Activated CD4-positive, alpha-beta T cell treated with anti-CD3 and anti-CD28 coated beads for 36 hours (primary cell): ENCODE measurements at regions not wholly inside any gene's neighbourhood (a gene's known extent, or its start where the extent isn't known, plus 50 kb on each side); places are given as distances from the start of the nearest gene placed in this dataset.

ENCODE experiments used
- ATAC-seq: fragments of 200-7000 bp; cut with Tn5 transposase; one replicate; pipeline ENCODE4 v1.10.0; 2021; ENCODE audit warnings: mild to moderate bottlenecking, moderate library complexity
- CTCF ChIA-PET: fragments of 350-600 bp; sonication (Branson Sonifier 250); formaldehyde crosslinking; loops from one replicate; lab custom pipeline; 2021; ENCODE audit warnings: antibody characterized with exemption; lab: Charles Lee
- POLR2A ChIA-PET: fragments of 350-600 bp; sonication (Branson Sonifier 250); formaldehyde crosslinking; loops from one replicate; lab custom pipeline; 2021; ENCODE audit warnings: antibody characterized with exemption, inconsistent platforms; lab: Charles Lee
- DNase-seq: peaks from one replicate; pipeline ENCODE4 v3.0.0-alpha.2; 2020
- H3K27ac Mint-ChIP-seq: one replicate; pipeline ENCODE4 v1.8.0; 2021; ENCODE audit warnings: mixed read lengths
- H3K27me3 Mint-ChIP-seq: one replicate; pipeline ENCODE4 v1.8.0; 2021; ENCODE audit warnings: mixed read lengths
- H3K36me3 Mint-ChIP-seq: one replicate; pipeline ENCODE4 v1.8.0; 2021; ENCODE audit warnings: low read depth, mixed read lengths
- H3K4me1 Mint-ChIP-seq: one replicate; pipeline ENCODE4 v1.8.0; 2021; ENCODE audit warnings: mixed read lengths
- H3K4me3 Mint-ChIP-seq: one replicate; pipeline ENCODE4 v1.8.0; 2021; ENCODE audit warnings: mild to moderate bottlenecking, moderate library complexity, mixed read lengths
- H3K9me3 Mint-ChIP-seq: one replicate; pipeline ENCODE4 v1.8.0; 2021; ENCODE audit warnings: low read depth, mixed read lengths
- intact Hi-C, 2 experiments: fragments of 100-400 bp; cut with DNase I in 1 of 2; cut with micrococcal nuclease in 1 of 2; formaldehyde crosslinking; loops; one replicate each; pipeline versions ENCODE4 v1.14.2 to v1.15.1; 2022 to 2024; cut with DNase I, micrococcal nuclease

GRCh38 chr2:15881120-15881433, 59.3 kb upstream of the MYCN start:
- ChIA-PET POLR2A (no interaction called here), CTCF (no interaction called here)
- DNase-seq (no peak), ATAC-seq (no peak)
- intact Hi-C loops: no loop called here
- Mint-ChIP-seq H3K4me1 (no peaks in the 10 kb centered on the region), H3K27ac (no peak overlapping the region), H3K36me3 (no peaks in the 10 kb centered on the region), H3K4me3 (no peak overlapping the region), H3K27me3 (peaks cover 5% of the 10 kb centered on the region), H3K9me3 (peaks cover 2% of the 10 kb centered on the region)

DNA sequence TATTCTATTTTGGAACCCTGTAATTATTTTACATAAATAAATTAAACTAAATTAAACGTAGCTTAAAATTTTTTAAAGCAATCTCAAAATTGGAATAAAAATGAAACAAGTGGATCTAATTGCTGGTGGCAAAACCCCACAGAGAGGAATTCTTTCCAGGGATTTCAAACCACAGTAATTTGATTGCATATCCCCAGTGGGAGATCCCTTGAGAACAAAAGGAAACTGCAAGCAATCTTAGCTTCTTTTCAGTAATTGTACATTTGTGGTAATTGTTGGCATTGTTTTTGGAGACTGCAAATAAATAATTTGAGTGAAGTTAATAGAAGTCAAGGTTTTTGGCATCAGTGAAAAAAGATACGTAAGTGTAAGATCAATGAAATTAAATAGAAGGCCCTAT, 58.7 kb upstream of the MYCN start:
- Mint-ChIP-seq H3K36me3 (no peaks in the 10 kb centered on the region), H3K4me1 (no peaks in the 10 kb centered on the region), H3K27ac (no peak overlapping the region), H3K4me3 (no peak overlapping the region), H3K9me3 (no peaks in the 10 kb centered on the region), H3K27me3 (peaks cover 5% of the 10 kb centered on the region)
- intact Hi-C loops: no loop called here
- ChIA-PET CTCF (no interaction called here), POLR2A (no interaction called here)
- DNase-seq: no peak
- ATAC-seq: no peak

- no peak for ATAC-seq
- no peaks in the 10 kb centered on the region for H3K4me1 Mint-ChIP-seq
- H3K27me3 Mint-ChIP-seq: peaks cover 5% of the 10 kb centered on the region
- no peak overlapping the region for H3K27ac Mint-ChIP-seq
- DNase-seq: no peak
- H3K36me3 Mint-ChIP-seq: no peaks in the 10 kb centered on the region
- ChIA-PET POLR2A (no interaction called here), CTCF (no interaction called here)
- no peaks in the 10 kb centered on the region for H3K9me3 Mint-ChIP-seq
- intact Hi-C loops: no loop called here
- H3K4me3 Mint-ChIP-seq: no peak overlapping the region
Measured at GRCh38 chr2:15882761-15883497, 57.4 kb upstream of the MYCN start.

- H3K36me3 Mint-ChIP-seq: no peaks in the 10 kb centered on the region
- CTCF ChIA-PET: no interaction called here
Measured at GRCh38 chr2:15883684-15884083, 56.7 kb upstream of the MYCN start.

DNA sequence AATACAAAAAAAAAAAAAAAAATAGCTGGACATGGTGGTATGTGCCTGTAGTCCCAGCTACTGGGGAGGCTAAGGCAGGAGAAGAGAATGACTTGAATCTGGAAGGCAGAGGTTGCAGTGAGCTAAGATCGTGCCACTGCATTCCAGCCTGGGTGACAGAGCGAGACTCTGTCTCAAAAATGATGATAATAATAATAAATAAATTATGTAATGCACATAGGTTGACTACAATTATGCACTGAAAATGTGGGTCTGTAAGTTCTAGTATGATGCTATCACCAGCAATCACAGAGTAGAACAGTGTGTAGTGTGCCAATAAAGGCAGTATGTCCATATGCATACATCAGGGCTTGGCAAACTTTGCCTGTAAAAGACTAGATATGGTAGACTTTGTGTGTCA, 55.6 kb upstream of the MYCN start:
- no peaks in the 10 kb centered on the region for H3K9me3 Mint-ChIP-seq
- H3K4me1 Mint-ChIP-seq: no peaks in the 10 kb centered on the region
- intact Hi-C loops: loop anchor here in 1 of 2 experiments (2.0 kb wide), 1 partner anchor 20 kb away; no protein-coding TSS in a partner anchor
- POLR2A ChIA-PET: no interaction called here
- CTCF ChIA-PET: interaction anchor here (0.6 to 0.8 kb wide), 2 partner anchors 11 to 16 kb away, joined by 3 to 5 read pairs; no protein-coding TSS in a partner anchor
- peaks cover 5% of the 10 kb centered on the region for H3K27me3 Mint-ChIP-seq
- no peaks in the 10 kb centered on the region for H3K36me3 Mint-ChIP-seq
- ATAC-seq: no peak
- no peak overlapping the region for H3K27ac Mint-ChIP-seq
- no peak overlapping the region for H3K4me3 Mint-ChIP-seq
- no peak for DNase-seq

More at GRCh38 chr2:15883684-15884083, 56.7 kb upstream of the MYCN start:
- no peak for ATAC-seq
- DNase-seq: no peak
- Mint-ChIP-seq H3K27ac (no peak overlapping the region), H3K27me3 (peaks cover 5% of the 10 kb centered on the region), H3K9me3 (no peaks in the 10 kb centered on the region), H3K4me3 (no peak overlapping the region), H3K4me1 (no peaks in the 10 kb centered on the region)
- POLR2A ChIA-PET: no interaction called here
- intact Hi-C loops: loop anchor here in 1 of 2 experiments (2.0 kb wide), 1 partner anchor 21 kb away; no protein-coding TSS in a partner anchor

DNA sequence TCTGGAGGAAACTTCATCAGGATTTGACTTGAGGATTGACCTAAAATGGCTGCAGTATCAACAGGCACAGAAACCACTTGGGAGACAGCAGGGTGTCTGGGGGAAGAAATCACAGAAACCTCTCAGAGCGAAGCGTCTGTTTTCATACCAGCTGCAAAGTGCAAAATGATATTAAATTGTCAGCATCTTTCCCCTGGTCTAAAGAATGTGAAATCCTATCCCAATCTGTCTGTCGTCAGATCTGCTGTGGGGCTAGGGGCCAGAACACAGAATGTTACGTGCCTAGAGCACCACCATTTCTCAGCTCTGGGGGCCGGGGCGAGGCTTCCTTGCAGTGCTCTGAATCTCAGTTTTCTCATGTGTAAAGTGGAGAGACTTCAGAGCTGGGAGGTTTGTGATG, 54.1 kb upstream of the MYCN start:
- Mint-ChIP-seq H3K27ac (no peak overlapping the region), H3K9me3 (no peaks in the 10 kb centered on the region), H3K36me3 (no peaks in the 10 kb centered on the region), H3K4me1 (no peaks in the 10 kb centered on the region), H3K27me3 (peaks cover 5% of the 10 kb centered on the region), H3K4me3 (no peak overlapping the region)
- intact Hi-C loops: no loop called here
- ChIA-PET CTCF (no interaction called here), POLR2A (no interaction called here)
- no peak for DNase-seq
- ATAC-seq: no peak

DNA sequence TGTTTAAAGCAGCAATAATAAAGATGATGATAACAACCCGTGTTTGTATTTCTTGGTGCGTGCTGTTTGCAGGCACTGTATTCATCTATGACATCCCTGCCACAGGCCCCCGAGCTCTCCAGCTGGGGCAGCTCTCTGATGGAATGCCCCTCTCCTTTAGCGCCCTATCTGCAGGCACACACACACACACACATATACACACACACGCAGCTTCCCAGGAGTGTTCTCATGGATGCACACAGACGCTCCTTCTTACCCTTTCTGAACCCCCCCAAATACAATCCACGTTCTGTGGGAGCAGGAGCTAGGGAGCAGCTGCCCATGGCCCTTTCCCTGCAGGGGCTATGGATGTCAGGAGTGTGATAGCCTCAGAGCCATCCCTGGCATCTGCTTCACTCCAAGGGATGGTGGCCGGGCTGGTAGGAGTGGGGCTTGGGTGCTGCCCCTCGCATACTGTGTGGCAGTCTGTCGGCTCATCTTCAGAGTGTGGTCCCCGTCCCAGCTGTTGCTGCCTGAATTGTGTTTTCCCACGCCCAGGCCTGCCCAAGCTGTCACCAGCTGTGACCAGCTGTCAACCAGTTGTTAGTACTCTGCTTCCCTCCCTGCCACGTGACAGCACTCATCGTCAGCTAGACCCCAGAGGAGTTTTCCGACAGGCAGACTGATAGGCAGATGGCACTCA, 50.8 kb upstream of the MYCN start:
- ChIA-PET POLR2A (no interaction called here), CTCF (no interaction called here)
- Mint-ChIP-seq H3K36me3 (no peaks in the 10 kb centered on the region), H3K27ac (no peak overlapping the region), H3K4me3 (no peak overlapping the region), H3K27me3 (peaks cover 2% of the 10 kb centered on the region), H3K9me3 (no peaks in the 10 kb centered on the region), H3K4me1 (no peaks in the 10 kb centered on the region)
- ATAC-seq (no peak), DNase-seq (no peak)
- intact Hi-C loops: no loop called here

DNA sequence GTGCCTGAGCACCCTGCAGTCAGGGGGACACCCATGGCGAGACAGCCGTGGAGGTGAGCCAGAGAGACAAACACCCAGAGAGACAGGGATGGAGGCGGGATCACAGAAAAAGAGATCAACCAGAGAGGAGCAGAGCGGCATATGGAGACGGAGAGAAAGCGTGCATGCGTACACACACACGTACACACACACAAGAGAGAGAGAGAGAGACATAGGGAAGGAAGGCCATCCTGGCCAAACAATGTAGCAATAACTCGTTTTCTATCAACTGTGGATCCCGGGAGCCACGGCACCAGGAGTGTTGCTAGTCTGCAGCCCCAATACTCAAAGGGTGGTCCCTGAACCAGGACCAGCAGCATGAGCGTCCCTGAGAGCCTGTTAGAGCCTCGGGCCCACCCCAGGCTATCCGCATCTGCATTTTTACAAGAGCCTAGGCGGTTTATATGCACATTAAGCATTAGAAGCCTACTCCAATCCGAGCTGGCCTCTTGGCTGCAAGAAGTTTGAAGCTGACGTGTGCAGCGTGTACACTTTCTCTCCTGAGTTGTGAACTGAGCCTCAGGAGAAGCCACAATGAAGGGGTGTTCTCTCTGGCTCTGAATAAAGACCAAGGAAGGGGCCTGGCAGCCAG, 50.1 kb upstream of the MYCN start:
- peaks cover 2% of the 10 kb centered on the region for H3K27me3 Mint-ChIP-seq
- H3K4me3 Mint-ChIP-seq: no peak overlapping the region
- H3K9me3 Mint-ChIP-seq: no peaks in the 10 kb centered on the region
- intact Hi-C loops: no loop called here
- ChIA-PET POLR2A (no interaction called here), CTCF (no interaction called here)
- ATAC-seq (no peak), DNase-seq (no peak)
- H3K4me1 Mint-ChIP-seq: no peaks in the 10 kb centered on the region
- H3K27ac Mint-ChIP-seq: no peak overlapping the region
- H3K36me3 Mint-ChIP-seq: no peaks in the 10 kb centered on the region
